ENCODE measurements at regions not wholly inside any gene's neighbourhood (a gene's known extent, or its start where the extent isn't known, plus 50 kb on each side); places are given as distances from the start of the nearest gene placed in this dataset.

GRCh38 chr3:117589454-117589853, 879.9 kb downstream of the TUSC7 start:
- no peaks in the 10 kb centered on the region for H3K36me3 Mint-ChIP-seq

GRCh38 chr3:117595615-117596014, 886.0 kb downstream of the TUSC7 start:
- Mint-ChIP-seq H3K4me3 (no peak overlapping the region), H3K4me1 (no peaks in the 10 kb centered on the region), H3K9me3 (no peaks in the 10 kb centered on the region), H3K36me3 (no peaks in the 10 kb centered on the region), H3K27me3 (peaks cover 2% of the 10 kb centered on the region), H3K27ac (no peak overlapping the region)
- ATAC-seq (ENCODE audit: low read depth) (no peak), DNase-seq (no peak)
- POLR2A ChIA-PET: no interaction called here

More at GRCh38 chr3:117589454-117589853, 879.9 kb downstream of the TUSC7 start:
- Mint-ChIP-seq H3K4me1 (no peaks in the 10 kb centered on the region), H3K9me3 (no peaks in the 10 kb centered on the region), H3K27ac (no peak overlapping the region), H3K27me3 (no peaks in the 10 kb centered on the region), H3K4me3 (no peak overlapping the region)
- ATAC-seq (ENCODE audit: low read depth) (no peak), DNase-seq (no peak)
- POLR2A ChIA-PET: no interaction called here

DNA sequence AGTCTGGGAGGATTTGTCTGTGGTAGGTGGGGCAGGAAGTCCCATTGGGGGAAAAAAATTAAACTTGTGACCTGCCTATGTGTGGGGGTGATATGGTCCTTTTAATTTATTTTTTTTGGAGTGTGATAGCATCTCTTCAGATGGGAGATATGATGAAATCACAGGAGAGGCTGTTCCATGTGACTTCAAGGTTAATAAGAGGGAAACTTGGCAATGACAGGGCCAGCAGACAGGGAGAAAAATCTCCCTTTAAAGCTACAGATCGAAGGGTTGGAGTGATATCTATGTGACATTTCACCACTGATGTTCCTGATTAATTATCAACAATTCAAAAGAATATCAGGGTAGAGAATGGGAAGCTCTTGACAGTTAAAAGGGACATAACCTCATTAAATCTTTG, 886.9 kb downstream of the TUSC7 start:
- no peak for DNase-seq
- no peak overlapping the region for H3K4me3 Mint-ChIP-seq

DNA sequence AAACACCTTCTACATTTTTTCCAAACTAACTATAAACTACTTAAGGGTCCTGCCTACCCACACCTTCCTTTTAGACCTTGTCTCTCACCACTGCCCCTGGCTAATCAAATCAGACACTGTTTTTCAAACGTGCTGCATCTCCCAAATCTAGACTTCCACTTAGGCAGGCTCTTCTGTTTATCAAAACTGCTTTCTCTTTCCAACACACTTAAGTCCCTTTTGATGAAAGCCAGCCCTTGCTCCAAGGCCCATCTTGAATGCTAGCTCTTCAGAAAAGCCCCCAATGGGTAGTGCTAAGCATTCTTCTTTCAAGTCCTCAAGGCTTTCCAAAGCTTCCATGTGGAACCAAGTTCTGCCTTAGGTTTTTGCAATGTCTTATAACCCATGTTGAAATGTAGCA, 888.3 kb downstream of the TUSC7 start:
- H3K36me3 Mint-ChIP-seq: no peaks in the 10 kb centered on the region
- H3K4me1 Mint-ChIP-seq: no peaks in the 10 kb centered on the region
- H3K27ac Mint-ChIP-seq: no peak overlapping the region
- H3K4me3 Mint-ChIP-seq: no peak overlapping the region
- no peak for DNase-seq
- POLR2A ChIA-PET: no interaction called here
- peaks cover 2% of the 10 kb centered on the region for H3K27me3 Mint-ChIP-seq
- no peaks in the 10 kb centered on the region for H3K9me3 Mint-ChIP-seq
- ATAC-seq (ENCODE audit: low read depth): no peak

More for the DNA sequence above, 886.9 kb downstream of the TUSC7 start:
- POLR2A ChIA-PET: no interaction called here
- Mint-ChIP-seq H3K4me1 (no peaks in the 10 kb centered on the region), H3K27ac (no peak overlapping the region), H3K9me3 (no peaks in the 10 kb centered on the region), H3K36me3 (no peaks in the 10 kb centered on the region), H3K27me3 (peaks cover 2% of the 10 kb centered on the region)
- ATAC-seq (ENCODE audit: low read depth): no peak

DNA sequence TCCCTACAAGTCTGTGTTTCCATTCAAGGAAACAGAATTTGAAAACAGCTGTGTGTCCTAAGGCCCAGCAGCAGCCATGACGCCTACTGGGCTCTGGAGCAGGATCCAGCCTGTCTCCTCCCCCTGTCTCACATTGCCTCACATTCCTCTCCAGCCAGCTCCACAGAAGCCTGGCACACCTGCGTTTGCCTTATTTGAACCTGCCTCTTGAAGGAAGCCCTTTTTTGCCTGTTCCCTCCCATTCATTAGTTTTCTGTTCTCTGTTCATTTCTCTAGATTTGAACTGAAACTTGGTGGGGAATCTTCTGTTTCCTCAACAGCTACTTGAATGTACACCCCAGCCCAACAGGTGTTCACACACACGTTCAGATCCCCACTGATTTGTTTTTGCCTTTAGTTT, 890.5 kb downstream of the TUSC7 start:
- POLR2A ChIA-PET: no interaction called here
- Mint-ChIP-seq H3K4me3 (no peak overlapping the region), H3K27ac (no peak overlapping the region), H3K9me3 (no peaks in the 10 kb centered on the region), H3K27me3 (peaks cover 2% of the 10 kb centered on the region), H3K36me3 (no peaks in the 10 kb centered on the region), H3K4me1 (no peaks in the 10 kb centered on the region)
- DNase-seq (no peak), ATAC-seq (ENCODE audit: low read depth) (no peak)

GRCh38 chr3:117600666-117601065, 891.1 kb downstream of the TUSC7 start:
- POLR2A ChIA-PET: no interaction called here
- no peaks in the 10 kb centered on the region for H3K9me3 Mint-ChIP-seq
- no peak overlapping the region for H3K27ac Mint-ChIP-seq
- H3K36me3 Mint-ChIP-seq: no peaks in the 10 kb centered on the region
- no peaks in the 10 kb centered on the region for H3K4me1 Mint-ChIP-seq
- ATAC-seq (ENCODE audit: low read depth): no peak
- no peak for DNase-seq
- H3K27me3 Mint-ChIP-seq: peaks cover 2% of the 10 kb centered on the region
- no peak overlapping the region for H3K4me3 Mint-ChIP-seq

DNA sequence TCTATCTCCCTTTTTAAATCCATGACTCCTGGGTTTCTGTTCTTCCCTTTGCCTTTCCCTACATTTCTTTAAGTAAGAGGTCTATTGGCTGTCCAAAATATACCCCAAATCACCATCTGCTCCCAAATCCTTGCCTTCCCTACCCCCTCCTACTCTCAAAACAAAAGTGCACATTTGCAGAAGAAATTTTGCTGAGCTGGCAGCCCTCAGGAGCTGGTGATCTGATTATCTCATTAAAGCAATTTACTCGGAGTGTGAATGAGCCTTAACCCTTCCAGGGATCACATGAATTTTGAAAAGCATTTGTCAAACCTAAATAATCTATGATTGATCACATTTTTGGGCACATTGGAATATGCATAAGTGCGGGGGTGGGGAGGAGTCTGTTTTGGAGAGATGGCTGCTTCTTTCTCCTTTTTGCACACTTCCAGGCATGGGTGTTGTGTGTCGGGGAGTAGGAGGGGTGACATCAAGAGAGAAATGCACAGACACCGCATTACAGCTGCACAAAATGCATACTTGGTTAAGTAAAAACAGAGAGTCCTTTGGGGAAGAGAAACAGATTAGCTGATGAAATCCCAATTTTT, 892.6 kb downstream of the TUSC7 start:
- POLR2A ChIA-PET: no interaction called here
- Mint-ChIP-seq H3K9me3 (no peaks in the 10 kb centered on the region), H3K36me3 (no peaks in the 10 kb centered on the region), H3K4me3 (no peak overlapping the region), H3K27me3 (no peaks in the 10 kb centered on the region), H3K27ac (no peak overlapping the region), H3K4me1 (no peaks in the 10 kb centered on the region)
- DNase-seq (no peak), ATAC-seq (ENCODE audit: low read depth) (no peak)

DNA sequence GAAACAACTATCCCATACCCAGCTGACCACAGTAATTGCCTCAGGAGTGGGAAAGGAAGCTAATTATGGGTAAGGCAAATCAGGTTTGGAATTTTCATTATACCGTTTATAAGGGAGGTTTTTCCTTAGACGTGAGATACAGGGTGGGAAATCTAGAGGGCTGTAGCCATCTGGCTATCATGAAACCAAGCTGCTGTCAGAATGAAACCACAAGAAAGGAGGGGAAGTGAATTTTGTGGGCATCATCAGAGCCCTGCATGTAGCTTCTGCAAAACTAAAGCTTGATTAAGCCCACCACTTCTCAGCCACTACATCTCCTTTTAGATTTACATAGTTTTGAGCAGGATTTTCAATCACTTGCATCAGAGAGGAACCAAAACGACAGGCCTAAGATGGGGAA, 893.5 kb downstream of the TUSC7 start:
- DNase-seq (no peak), ATAC-seq (ENCODE audit: low read depth) (no peak)
- H3K4me1 Mint-ChIP-seq: no peaks in the 10 kb centered on the region
- H3K36me3 Mint-ChIP-seq: no peaks in the 10 kb centered on the region
- H3K27me3 Mint-ChIP-seq: no peaks in the 10 kb centered on the region
- POLR2A ChIA-PET: no interaction called here
- no peaks in the 10 kb centered on the region for H3K9me3 Mint-ChIP-seq
- no peak overlapping the region for H3K4me3 Mint-ChIP-seq
- H3K27ac Mint-ChIP-seq: no peak overlapping the region

- no peaks in the 10 kb centered on the region for H3K36me3 Mint-ChIP-seq
- H3K27me3 Mint-ChIP-seq: no peaks in the 10 kb centered on the region
- DNase-seq (no peak), ATAC-seq (ENCODE audit: low read depth) (no peak)
- POLR2A ChIA-PET: no interaction called here
- no peak overlapping the region for H3K4me3 Mint-ChIP-seq
- no peak overlapping the region for H3K27ac Mint-ChIP-seq
- peaks cover 3% of the 10 kb centered on the region for H3K9me3 Mint-ChIP-seq
- no peaks in the 10 kb centered on the region for H3K4me1 Mint-ChIP-seq
These were observed 897.3 kb downstream of the TUSC7 start for GRCh38 chr3:117606866-117607265.

- no peak for DNase-seq
- ATAC-seq (ENCODE audit: low read depth): no peak
- no peak overlapping the region for H3K27ac Mint-ChIP-seq
- POLR2A ChIA-PET: no interaction called here
- no peak overlapping the region for H3K4me3 Mint-ChIP-seq
- H3K36me3 Mint-ChIP-seq: no peaks in the 10 kb centered on the region
- no peaks in the 10 kb centered on the region for H3K4me1 Mint-ChIP-seq
- H3K9me3 Mint-ChIP-seq: peaks cover 4% of the 10 kb centered on the region
- H3K27me3 Mint-ChIP-seq: no peaks in the 10 kb centered on the region
These were observed 899.8 kb downstream of the TUSC7 start for GRCh38 chr3:117609330-117609729.

- no peaks in the 10 kb centered on the region for H3K36me3 Mint-ChIP-seq
- H3K27me3 Mint-ChIP-seq: no peaks in the 10 kb centered on the region
- no peak overlapping the region for H3K27ac Mint-ChIP-seq
- no peaks in the 10 kb centered on the region for H3K4me1 Mint-ChIP-seq
- no peak overlapping the region for H3K4me3 Mint-ChIP-seq
- peaks cover 4% of the 10 kb centered on the region for H3K9me3 Mint-ChIP-seq
- ATAC-seq (ENCODE audit: low read depth) (no peak), DNase-seq (no peak)
- POLR2A ChIA-PET: no interaction called here
These were observed 900.6 kb downstream of the TUSC7 start for GRCh38 chr3:117610156-117610555.

GRCh38 chr3:117611211-117611610, 901.6 kb downstream of the TUSC7 start:
- Mint-ChIP-seq H3K4me3 (no peak overlapping the region), H3K9me3 (peaks cover 4% of the 10 kb centered on the region), H3K27me3 (no peaks in the 10 kb centered on the region), H3K27ac (no peak overlapping the region), H3K36me3 (no peaks in the 10 kb centered on the region), H3K4me1 (no peaks in the 10 kb centered on the region)
- POLR2A ChIA-PET: no interaction called here
- ATAC-seq (ENCODE audit: low read depth) (no peak), DNase-seq (no peak)

DNA sequence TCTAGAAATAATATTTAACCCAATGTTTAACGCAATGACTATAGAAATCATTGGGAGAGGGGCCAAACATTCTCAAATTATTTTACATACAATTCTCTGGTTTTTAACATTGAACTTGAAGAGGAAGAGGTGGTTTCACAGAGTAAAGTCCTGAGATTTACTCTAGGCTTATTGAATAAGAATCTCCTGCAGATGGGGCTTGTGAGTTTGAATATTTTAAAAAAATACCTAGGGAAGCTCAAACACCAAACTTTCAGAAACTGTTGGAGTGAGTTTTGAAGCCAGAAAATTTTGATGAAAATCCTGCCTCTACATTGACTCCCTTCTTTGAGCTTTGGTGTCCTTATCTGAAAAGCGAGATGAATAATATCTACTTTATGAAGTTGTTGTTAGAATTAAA, 906.6 kb downstream of the TUSC7 start:
- POLR2A ChIA-PET: no interaction called here
- no peak overlapping the region for H3K4me3 Mint-ChIP-seq
- no peaks in the 10 kb centered on the region for H3K27me3 Mint-ChIP-seq
- no peak for ATAC-seq (ENCODE audit: low read depth)
- no peaks in the 10 kb centered on the region for H3K4me1 Mint-ChIP-seq
- DNase-seq: no peak
- no peak overlapping the region for H3K27ac Mint-ChIP-seq
- no peaks in the 10 kb centered on the region for H3K36me3 Mint-ChIP-seq
- H3K9me3 Mint-ChIP-seq: peaks cover 1% of the 10 kb centered on the region

GRCh38 chr3:117617906-117618305, 908.3 kb downstream of the TUSC7 start:
- POLR2A ChIA-PET: no interaction called here
- no peak for DNase-seq
- Mint-ChIP-seq H3K4me1 (no peaks in the 10 kb centered on the region), H3K4me3 (no peak overlapping the region), H3K9me3 (no peaks in the 10 kb centered on the region), H3K36me3 (no peaks in the 10 kb centered on the region), H3K27me3 (no peaks in the 10 kb centered on the region), H3K27ac (no peak overlapping the region)
- no peak for ATAC-seq (ENCODE audit: low read depth)

- DNase-seq (no peak), ATAC-seq (ENCODE audit: low read depth) (no peak)
- H3K9me3 Mint-ChIP-seq: no peaks in the 10 kb centered on the region
- H3K27me3 Mint-ChIP-seq: no peaks in the 10 kb centered on the region
- H3K4me1 Mint-ChIP-seq: no peaks in the 10 kb centered on the region
- H3K4me3 Mint-ChIP-seq: no peak overlapping the region
- H3K36me3 Mint-ChIP-seq: no peaks in the 10 kb centered on the region
- POLR2A ChIA-PET: no interaction called here
- H3K27ac Mint-ChIP-seq: no peak overlapping the region
These were observed 908.9 kb downstream of the TUSC7 start for GRCh38 chr3:117618462-117618861.
